GM23248 (cell line): ENCODE measurements at regions not wholly inside any gene's neighbourhood (a gene's known extent, or its start where the extent isn't known, plus 50 kb on each side); places are given as distances from the start of the nearest gene placed in this dataset.
"Not testable (repeated sequence)": the region's sequence is repeated elsewhere in the genome, so short reads cannot be mapped to it uniquely, and the experiment has no call there.

Experiments used
- DNase-seq: peaks from one replicate; pipeline ENCODE4 v3.0.0-alpha.2; 2015
- H2AFZ ChIP-seq: fragments of 200-600 bp; sonication (generic); 2 replicates; pipeline ENCODE4 v1.6.1; 2016; ENCODE audit warnings: antibody characterized with exemption
- H3F3A ChIP-seq: fragments of 200-600 bp; sonication (generic); 2 replicates; pipeline ENCODE4 v1.6.1; 2016; ENCODE audit warnings: mild to moderate bottlenecking, antibody characterized with exemption, mixed run types; ENCODE audit not compliant: insufficient read depth
- H3K27ac ChIP-seq: fragments of 200-600 bp; sonication (generic); 2 replicates; pipeline ENCODE4 v1.5.1; 2016; ENCODE audit warnings: mild to moderate bottlenecking
- H3K27me3 ChIP-seq: fragments of 200-600 bp; sonication (generic); replicated peaks from 2 replicates; pipeline ENCODE4 v1.6.1; 2016; ENCODE audit warnings: mild to moderate bottlenecking; ENCODE audit not compliant: insufficient read depth
- H3K36me3 ChIP-seq: fragments of 200-600 bp; sonication (generic); 2 replicates; pipeline ENCODE4 v1.6.1; 2016; ENCODE audit warnings: low read depth, mild to moderate bottlenecking
- H3K4me1 ChIP-seq: fragments of 200-600 bp; sonication (generic); 2 replicates; pipeline ENCODE4 v1.6.1; 2016; ENCODE audit warnings: mild to moderate bottlenecking; ENCODE audit not compliant: insufficient read depth
- H3K4me2 ChIP-seq: fragments of 200-600 bp; sonication (generic); one replicate; pipeline ENCODE4 v1.6.1; 2016; ENCODE audit warnings: mild to moderate bottlenecking; ENCODE audit not compliant: unreplicated experiment
- H3K4me3 ChIP-seq: fragments of 200-600 bp; sonication (generic); 2 replicates; pipeline ENCODE4 v1.5.1; 2016; ENCODE audit warnings: mild to moderate bottlenecking
- H3K79me2 ChIP-seq: fragments of 200-600 bp; sonication (generic); 2 replicates; pipeline ENCODE4 v1.6.1; 2016; ENCODE audit warnings: mild to moderate bottlenecking; ENCODE audit not compliant: insufficient read depth
- H3K9ac ChIP-seq: fragments of 200-600 bp; sonication (generic); 2 replicates; pipeline ENCODE4 v1.6.1; 2016; ENCODE audit warnings: mild to moderate bottlenecking
- H3K9me2 ChIP-seq: fragments of 200-600 bp; sonication (generic); 2 replicates; pipeline ENCODE4 v1.6.1; 2016; ENCODE audit warnings: mixed run types, mild to moderate bottlenecking, moderate library complexity; ENCODE audit not compliant: insufficient read depth
- H3K9me3 ChIP-seq: fragments of 200-600 bp; sonication (generic); one replicate; pipeline ENCODE4 v1.6.1; 2017; ENCODE audit warnings: low read depth
- H4K20me1 ChIP-seq: fragments of 200-600 bp; sonication (generic); 2 replicates; pipeline ENCODE4 v1.6.0; 2016; ENCODE audit not compliant: insufficient read depth
- EZH2 ChIP-seq: fragments of 200-600 bp; sonication (generic); IDR thresholded peaks from 2 replicates; pipeline ENCODE4 v1.6.1; 2018; ENCODE audit warnings: antibody characterized with exemption, mild to moderate bottlenecking; ENCODE audit not compliant: insufficient read depth, poor library complexity, severe bottlenecking
- EZH2phosphoT487 ChIP-seq: fragments of 200-600 bp; sonication (generic); IDR thresholded peaks from 2 replicates; pipeline ENCODE4 v1.6.1; 2018; ENCODE audit warnings: antibody characterized with exemption, moderate library complexity, mild to moderate bottlenecking, low read depth; ENCODE audit not compliant: insufficient read depth
- WGBS, 2 experiments: methylation state at CpG; one replicate each; pipeline ENCODE4 v1.1.6; 2015 to 2017; ENCODE audit warnings: low lambda C conversion rate in 2 of 2, low coverage in 1 of 2; ENCODE audit errors: missing lambda C conversion rate in 2 of 2; 5-methylcytosine and 5-hydroxymethylcytosine counted together
- in situ Hi-C: fragments of 300-500 bp; cut with MboI; formaldehyde crosslinking; loops from 2 replicates; pipeline ENCODE4 v1.15.0; 2020

DNA sequence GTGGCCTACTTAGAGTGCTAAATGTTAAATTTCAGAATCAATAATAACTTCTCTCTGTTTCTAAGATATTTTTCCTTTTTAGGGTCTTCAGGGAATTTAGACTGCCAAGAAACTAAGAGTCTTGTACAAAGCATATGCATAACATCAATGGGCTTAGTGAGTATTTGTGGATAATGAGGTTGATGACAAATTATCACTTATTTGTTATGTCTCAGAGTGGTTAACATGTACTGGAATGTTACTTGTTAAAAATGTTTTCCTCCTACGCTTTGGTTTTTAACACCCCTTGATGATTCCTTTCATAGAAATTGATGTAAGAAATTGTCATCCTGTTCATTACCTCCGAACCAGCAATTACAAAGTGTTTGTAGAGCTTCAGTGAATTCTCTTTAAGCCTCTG is 144.3 kb downstream of the MRPS30 start:
- in situ Hi-C loops = no loop called here

DNA sequence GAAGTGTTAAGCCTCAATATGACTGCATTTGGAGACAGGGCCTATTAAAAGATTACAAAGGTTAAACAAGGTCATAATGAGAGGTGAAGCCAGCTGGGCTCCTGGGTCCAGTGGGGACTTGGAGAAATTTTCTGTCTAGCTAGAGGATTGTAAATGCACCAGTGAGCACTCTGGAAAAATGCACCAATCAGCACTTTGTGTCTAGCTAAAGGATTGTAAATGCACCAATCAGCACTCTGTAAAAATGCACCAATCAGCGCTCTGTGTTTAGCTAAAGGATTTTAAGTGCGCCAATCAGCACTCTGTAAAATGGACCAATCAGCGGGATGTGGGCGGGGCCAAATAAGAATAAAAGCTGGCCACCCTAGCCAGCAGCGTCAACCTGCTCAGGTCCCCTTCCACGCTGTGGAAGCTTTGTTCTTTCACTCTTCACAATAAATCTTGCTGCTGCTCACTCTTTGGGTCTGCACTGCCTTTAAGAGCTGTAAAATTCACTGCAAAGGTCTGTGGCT is 150.3 kb downstream of the MRPS30 start:
- H4K20me1 ChIP-seq, H3K9me3 ChIP-seq, H3K4me1 ChIP-seq, H3K27ac ChIP-seq, H3K9me2 ChIP-seq, H3K36me3 ChIP-seq, H2AFZ ChIP-seq, H3F3A ChIP-seq, DNase-seq, H3K79me2 ChIP-seq, H3K27me3 ChIP-seq, H3K9ac ChIP-seq, H3K4me3 ChIP-seq, H3K4me2 ChIP-seq, in situ Hi-C loops: not testable (repeated sequence)
- WGBS, 2 experiments = 43 to 53% methylated on average over 6 of the region's 6 CpGs

More for the DNA sequence above, 144.3 kb downstream of the MRPS30 start:
- 12 to 20% methylated on average over 2 of the region's 2 CpGs for WGBS, 2 experiments
- H3K27ac ChIP-seq = no peak overlapping the region
- no peaks in the 10 kb centered on the region for H3K36me3 ChIP-seq
- DNase-seq = no peak
- no peaks in the 10 kb centered on the region for H4K20me1 ChIP-seq
- no peak overlapping the region for H2AFZ ChIP-seq
- no peaks in the 10 kb centered on the region for H3F3A ChIP-seq
- no peak overlapping the region for H3K9ac ChIP-seq
- H3K27me3 ChIP-seq = no peaks in the 10 kb centered on the region
- no peaks in the 10 kb centered on the region for H3K9me3 ChIP-seq
- no peaks in the 10 kb centered on the region for H3K4me1 ChIP-seq
- no peak for TF ChIP-seq EZH2phosphoT487
- TF ChIP-seq EZH2 = no peak
- H3K9me2 ChIP-seq = no peaks in the 10 kb centered on the region
- no peaks in the 10 kb centered on the region for H3K79me2 ChIP-seq
- no peak overlapping the region for H3K4me2 ChIP-seq
- no peak overlapping the region for H3K4me3 ChIP-seq

DNA sequence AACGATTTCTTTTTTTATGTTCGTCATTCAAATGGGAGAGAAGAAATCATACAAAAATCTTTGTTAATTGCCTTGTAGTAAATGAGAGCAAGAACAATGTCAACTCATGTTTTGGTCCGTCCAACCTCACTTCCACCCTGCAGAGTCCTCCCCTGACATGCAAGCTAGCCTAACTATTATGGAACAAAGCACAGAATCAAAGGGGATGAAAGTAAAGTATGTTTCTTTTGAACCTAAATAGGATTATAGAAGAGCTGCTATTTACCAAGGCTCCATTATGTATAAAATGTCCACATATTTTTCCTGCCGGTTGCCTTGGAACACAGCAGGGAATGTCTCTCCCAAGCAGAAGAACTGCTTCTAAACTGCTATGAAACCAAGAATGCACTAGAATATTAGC is 161.1 kb downstream of the MRPS30 start:
- no peak overlapping the region for H3K27ac ChIP-seq
- no peak overlapping the region for H2AFZ ChIP-seq
- H3K4me2 ChIP-seq = no peak overlapping the region
- H3K9me2 ChIP-seq = no peaks in the 10 kb centered on the region
- H3K4me3 ChIP-seq = no peak overlapping the region
- no peaks in the 10 kb centered on the region for H3K9me3 ChIP-seq
- no peaks in the 10 kb centered on the region for H3K36me3 ChIP-seq
- no peak for DNase-seq
- H3K79me2 ChIP-seq = no peaks in the 10 kb centered on the region
- no peaks in the 10 kb centered on the region for H3K4me1 ChIP-seq
- WGBS, 2 experiments = 14 to 16% methylated on average over 4 of the region's 4 CpGs
- no peaks in the 10 kb centered on the region for H4K20me1 ChIP-seq
- TF ChIP-seq EZH2phosphoT487 (no peak), EZH2 (no peak)
- no peak overlapping the region for H3K9ac ChIP-seq
- in situ Hi-C loops = no loop called here
- no peaks in the 10 kb centered on the region for H3F3A ChIP-seq
- no peaks in the 10 kb centered on the region for H3K27me3 ChIP-seq

DNA sequence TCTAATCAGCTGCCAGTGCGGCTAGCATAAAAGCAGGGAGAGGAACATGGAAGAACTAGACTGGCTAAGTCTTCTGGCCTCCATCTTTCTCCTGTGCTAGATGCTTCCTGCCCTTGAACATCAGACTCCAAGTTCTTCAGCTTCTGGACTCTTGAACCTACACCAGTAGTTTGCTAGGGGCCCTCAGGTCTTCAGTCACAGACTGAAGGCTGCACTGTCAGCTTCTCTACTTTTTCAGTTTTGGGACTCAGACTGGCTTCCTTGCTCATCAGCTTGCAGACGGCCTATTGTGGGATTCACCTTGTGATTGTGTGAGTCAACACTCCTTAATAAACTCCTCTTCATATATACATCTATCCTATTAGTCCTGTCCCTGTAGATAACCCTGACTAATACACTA is 162.2 kb downstream of the MRPS30 start:
- H3F3A ChIP-seq, in situ Hi-C loops, H3K27me3 ChIP-seq, H3K9ac ChIP-seq, H3K4me2 ChIP-seq, H3K9me3 ChIP-seq, H3K9me2 ChIP-seq, H3K4me3 ChIP-seq, H4K20me1 ChIP-seq, DNase-seq, H3K27ac ChIP-seq, H3K4me1 ChIP-seq, H3K36me3 ChIP-seq, H3K79me2 ChIP-seq, H2AFZ ChIP-seq: not testable (repeated sequence)
- WGBS, 2 experiments = 24 to 33% methylated on average over 2 of the region's 2 CpGs

DNA sequence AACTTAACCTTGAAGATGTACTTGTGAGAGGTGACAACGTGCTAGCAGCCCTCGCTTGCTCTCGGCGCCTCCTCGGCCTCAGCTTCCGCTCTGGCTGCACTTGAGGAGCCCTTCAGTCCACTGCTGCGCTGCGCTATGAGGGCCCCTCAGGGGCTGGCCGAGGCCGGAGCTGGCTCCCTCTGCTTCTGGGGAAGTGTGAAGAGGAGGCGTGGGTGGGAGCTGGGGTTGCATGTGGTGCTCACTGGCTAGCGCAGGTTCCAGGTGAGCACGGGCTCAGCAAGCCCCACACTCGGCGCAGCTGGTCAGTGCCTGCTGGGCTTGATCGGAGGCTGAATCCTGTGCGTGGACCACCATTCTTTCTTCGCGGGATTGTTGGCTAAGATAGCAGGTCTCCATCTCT is 166.1 kb downstream of the MRPS30 start:
- H3K9me3 ChIP-seq = no peaks in the 10 kb centered on the region
- no peaks in the 10 kb centered on the region for H3F3A ChIP-seq
- H2AFZ ChIP-seq = no peak overlapping the region
- H3K4me2 ChIP-seq = no peak overlapping the region
- WGBS, 2 experiments = 40 to 43% methylated on average over 19 of the region's 19 CpGs
- H3K4me1 ChIP-seq = no peaks in the 10 kb centered on the region
- H3K36me3 ChIP-seq = no peaks in the 10 kb centered on the region
- H3K4me3 ChIP-seq = no peak overlapping the region
- H3K9ac ChIP-seq = no peak overlapping the region
- H3K27ac ChIP-seq = no peak overlapping the region
- no peaks in the 10 kb centered on the region for H3K79me2 ChIP-seq
- DNase-seq = no peak
- in situ Hi-C loops = no loop called here
- no peaks in the 10 kb centered on the region for H4K20me1 ChIP-seq
- H3K9me2 ChIP-seq = no peaks in the 10 kb centered on the region; the same call in 1 of the 2 replicates
- no peak for TF ChIP-seq EZH2phosphoT487
- no peak for TF ChIP-seq EZH2
- H3K27me3 ChIP-seq = no peaks in the 10 kb centered on the region
